HG03457 (cell line): ENCODE measurements at regions not wholly inside any gene's neighbourhood (a gene's known extent, or its start where the extent isn't known, plus 50 kb on each side); places are given as distances from the start of the nearest gene placed in this dataset.
"Not testable (repeated sequence)": the region's sequence is repeated elsewhere in the genome, so short reads cannot be mapped to it uniquely, and the experiment has no call there.

ENCODE experiments used
- ATAC-seq: cut with Tn5 transposase; IDR thresholded peaks from one replicate; pipeline ENCODE4 v1.9.1; 2021; ENCODE audit warnings: moderate number of reproducible peaks; ENCODE audit not compliant: unreplicated experiment

DNA sequence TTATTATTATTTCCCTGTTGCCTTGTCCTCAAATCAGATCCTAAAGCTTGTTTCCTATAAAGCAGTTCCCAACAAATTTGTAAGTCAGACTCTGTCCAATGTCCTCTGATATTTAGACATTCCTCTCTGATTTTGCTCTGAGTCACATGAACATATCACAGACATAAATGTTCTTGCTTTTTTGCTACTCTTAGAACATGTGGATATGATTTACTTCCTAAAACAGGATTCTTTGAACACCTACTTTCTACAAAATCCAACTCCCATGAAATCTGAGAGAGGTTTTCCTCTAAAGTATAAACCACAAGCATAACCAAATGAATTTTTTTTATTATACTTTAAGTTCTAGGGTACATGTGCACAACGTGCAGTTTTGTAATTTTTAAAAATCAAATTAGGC, 181.3 kb upstream of the SLC38A2 start:
- no peak for ATAC-seq

GRCh38 chr12:46553266-46553665, 180.7 kb upstream of the SLC38A2 start:
- no peak for ATAC-seq

DNA sequence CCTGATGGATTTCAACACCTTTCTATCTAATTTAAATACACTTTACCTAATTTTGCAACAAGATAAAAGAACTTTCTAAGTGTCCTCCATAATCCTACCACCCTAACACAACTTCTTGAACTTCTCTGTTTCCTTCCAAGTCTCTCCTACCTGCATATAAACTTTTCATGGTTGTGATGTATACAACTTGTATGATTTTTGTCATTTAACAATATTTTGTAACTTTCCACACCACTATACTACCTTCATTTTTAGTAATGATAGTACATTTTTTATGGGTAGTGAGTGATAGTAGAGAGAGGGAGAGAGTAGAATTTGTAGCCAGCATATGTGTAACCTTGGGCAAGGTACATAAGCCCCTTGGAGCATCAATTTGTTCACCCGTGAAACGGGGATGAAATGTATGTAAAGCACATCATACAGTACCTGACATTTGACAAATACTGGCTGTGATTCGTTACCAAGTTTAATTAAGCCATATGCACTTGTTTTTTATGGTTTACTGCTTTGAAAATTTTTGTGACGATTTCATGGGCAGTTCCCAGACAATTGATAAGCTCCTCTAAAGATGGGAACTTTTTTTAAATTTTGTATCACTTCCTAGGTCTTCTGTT, 177.8 kb upstream of the SLC38A2 start:
- ATAC-seq = no peak

DNA sequence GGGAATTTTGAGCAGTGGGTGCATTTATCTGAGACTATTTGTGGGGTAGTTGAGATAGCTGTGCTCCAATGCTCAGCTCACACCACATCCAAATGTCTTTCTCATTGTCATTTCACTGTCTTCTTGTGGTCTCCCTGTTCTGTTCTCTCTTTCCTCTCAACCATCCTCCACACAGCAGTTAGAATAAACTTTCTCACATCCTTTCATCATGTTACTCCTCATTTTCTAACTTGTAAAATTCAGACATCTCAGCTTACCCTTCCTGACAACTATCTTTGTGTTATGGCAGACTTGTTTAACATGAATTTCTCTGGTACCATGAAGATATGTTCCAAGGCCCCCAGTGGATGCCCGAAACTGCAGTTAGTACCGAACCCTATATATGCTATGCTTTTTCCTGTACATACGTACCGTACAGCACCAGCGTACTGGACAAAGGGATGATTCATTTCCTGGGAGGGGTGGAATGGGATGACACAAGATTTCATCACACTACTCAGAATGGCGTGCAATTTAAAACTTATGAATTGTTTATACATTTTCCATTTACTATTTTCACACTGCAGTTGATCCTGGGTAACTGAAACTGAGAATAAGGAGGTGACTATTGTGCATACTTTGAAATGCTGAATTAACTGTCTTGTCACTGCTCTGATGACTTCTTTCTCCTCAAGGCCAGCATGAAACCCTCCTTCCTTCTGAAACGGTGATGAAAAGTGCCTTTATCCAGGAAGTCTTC, 177.1 kb upstream of the SLC38A2 start:
- ATAC-seq = no peak

GRCh38 chr12:46548605-46549071, 176.1 kb upstream of the SLC38A2 start:
- no peak for ATAC-seq

- ATAC-seq = no peak
These were observed 175.1 kb upstream of the SLC38A2 start for GRCh38 chr12:46547421-46548354.

- no peak for ATAC-seq
These were observed 174.2 kb upstream of the SLC38A2 start for GRCh38 chr12:46546634-46547273.

DNA sequence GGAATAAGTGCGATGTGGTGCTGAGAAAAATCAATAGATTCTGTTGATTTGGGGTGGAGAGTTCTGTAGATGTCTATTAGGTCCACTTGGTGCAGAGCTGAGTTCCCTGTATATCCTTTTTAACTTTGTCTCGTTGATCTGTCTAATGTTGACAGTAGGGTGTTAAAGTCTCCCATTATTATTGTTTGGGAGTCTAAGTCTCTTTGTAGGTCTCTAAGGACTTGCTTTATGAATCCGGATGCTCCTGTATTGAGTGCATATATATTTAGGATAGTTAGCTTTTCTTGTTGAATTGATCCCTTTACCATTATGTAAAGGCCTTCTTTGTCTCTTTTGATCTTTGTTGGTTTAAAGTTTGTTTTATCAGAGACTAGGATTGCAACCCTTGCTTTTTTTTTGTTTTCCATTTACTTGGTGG, 170.8 kb upstream of the SLC38A2 start:
- not testable (repeated sequence) for ATAC-seq

DNA sequence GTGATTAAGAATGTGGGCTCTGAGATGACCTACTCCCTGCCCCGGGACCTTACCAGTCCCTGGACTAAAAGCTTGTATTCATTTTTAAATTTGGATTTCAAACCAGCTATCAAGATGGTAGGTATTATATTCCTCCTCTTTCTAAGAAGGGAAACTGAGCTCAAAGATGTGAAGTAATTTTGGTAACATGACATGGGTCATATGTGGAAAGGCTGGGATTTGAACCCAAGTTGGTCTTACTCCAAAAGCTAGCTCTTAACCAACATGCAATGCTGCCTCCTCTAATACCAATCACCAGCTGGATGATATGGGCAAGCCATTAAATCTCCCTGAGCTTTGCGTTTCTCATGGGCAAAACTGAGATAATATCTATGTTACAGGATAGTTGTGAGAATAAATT, 166.4 kb upstream of the SLC38A2 start:
- ATAC-seq = no peak

DNA sequence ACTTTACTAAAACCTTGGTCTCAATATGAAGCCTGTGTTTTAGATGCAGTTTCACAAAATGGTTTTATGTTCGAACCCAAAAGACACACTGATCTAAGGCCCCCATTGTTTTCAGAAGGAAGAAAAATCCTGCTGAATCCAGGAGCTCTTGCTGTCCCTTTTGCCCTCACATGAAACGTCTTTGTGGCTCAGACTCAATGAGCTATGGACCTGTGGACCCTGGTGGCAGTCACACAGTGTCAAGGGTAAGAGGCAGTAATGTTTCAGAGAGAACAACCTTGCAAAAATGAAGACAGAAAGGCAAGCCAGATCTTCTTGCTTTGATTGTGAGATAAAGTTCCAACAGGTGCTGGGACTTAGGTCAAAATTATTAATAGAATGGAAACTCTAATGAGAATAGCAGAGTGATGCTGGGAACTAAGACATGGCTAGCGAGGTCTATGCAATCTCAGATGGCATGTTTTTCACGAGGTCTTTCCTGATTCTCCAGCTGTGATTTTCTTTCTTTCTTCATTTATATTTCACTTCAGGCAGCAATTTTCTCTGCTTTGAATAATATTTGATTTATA, 164.9 kb upstream of the SLC38A2 start:
- no peak for ATAC-seq

GRCh38 chr12:46536316-46536715, 163.7 kb upstream of the SLC38A2 start:
- not testable (repeated sequence) for ATAC-seq

DNA sequence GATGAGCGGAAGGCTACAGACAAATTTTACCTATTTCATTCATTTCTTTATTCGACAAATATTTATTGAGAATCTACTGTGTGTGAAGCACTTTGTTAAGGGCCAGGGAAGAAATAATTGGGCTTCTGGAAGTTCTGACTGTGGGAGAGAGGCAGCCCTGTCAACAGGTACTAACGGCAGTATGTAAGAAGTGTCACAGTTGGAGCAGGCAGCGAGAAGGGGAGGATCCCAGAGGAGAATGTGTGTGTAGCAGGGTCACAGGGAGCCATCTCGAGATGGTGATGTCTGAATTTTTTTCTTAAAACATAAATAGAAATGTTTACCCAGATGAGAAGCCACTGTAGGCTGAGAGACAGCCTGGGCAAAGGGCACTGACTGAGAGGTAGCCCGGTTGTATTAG, 163.3 kb upstream of the SLC38A2 start:
- ATAC-seq = no peak

- ATAC-seq = no peak
These were observed 162.8 kb upstream of the SLC38A2 start for GRCh38 chr12:46535376-46535775.

- ATAC-seq = no peak
These were observed 161.8 kb upstream of the SLC38A2 start for GRCh38 chr12:46534327-46534840.

- no peak for ATAC-seq
These were observed 161.2 kb upstream of the SLC38A2 start for GRCh38 chr12:46533723-46534122.

DNA sequence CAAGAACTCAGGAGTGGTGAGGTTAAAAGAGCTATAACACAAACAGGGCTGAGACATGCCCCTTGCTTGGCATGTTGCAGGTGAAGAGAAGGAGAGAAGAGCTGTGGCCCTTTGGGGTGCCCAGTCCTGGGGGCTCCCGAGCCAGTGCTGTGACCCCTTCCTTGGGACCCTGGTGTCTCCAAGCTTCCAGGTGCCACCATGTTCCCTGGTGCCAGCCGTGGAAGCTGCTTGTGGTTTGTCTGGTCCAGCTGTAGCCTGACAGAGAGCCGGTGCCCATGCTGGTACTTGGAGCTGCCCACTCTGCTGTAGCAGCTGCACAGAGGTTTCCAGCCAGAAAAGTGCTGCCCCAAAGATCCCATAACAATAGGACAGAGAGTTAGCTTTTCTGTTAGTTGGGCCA, 159.2 kb upstream of the SLC38A2 start:
- no peak for ATAC-seq

DNA sequence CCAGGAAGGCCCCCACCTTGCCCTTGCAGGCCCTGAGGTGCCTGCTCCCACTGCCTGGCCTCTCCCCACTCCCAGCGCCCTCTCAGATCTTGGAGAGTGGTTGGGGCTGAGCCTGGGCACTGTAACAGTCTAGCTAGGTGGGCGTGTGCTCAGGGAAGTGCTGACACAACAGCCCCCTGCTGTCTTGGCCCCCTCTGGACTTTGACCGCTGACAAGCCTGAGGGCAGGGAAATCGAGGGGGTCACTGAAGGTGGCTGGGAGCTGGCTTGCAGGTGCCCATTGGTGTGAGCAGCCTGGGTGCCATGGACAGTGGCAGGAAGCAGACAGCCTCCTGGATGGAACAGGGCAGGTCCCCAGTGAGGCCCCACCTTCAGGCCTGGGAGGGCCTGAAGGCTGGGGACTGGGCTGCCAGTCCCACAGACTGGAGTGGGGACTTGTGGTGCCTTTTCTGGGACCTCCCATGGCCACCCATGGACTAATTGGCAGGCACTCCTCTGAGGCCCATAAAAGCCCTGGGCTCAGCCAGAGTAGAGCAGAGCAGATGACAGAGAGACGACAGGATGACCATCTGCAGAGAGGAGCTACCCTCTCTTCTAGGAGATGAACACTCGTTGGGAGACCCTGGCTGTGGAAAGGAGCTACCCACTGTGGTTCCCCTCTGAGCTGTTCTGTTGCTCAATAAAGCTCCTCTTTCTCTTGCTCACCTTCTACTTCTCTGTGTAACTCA, 158.6 kb upstream of the SLC38A2 start:
- ATAC-seq = no peak

DNA sequence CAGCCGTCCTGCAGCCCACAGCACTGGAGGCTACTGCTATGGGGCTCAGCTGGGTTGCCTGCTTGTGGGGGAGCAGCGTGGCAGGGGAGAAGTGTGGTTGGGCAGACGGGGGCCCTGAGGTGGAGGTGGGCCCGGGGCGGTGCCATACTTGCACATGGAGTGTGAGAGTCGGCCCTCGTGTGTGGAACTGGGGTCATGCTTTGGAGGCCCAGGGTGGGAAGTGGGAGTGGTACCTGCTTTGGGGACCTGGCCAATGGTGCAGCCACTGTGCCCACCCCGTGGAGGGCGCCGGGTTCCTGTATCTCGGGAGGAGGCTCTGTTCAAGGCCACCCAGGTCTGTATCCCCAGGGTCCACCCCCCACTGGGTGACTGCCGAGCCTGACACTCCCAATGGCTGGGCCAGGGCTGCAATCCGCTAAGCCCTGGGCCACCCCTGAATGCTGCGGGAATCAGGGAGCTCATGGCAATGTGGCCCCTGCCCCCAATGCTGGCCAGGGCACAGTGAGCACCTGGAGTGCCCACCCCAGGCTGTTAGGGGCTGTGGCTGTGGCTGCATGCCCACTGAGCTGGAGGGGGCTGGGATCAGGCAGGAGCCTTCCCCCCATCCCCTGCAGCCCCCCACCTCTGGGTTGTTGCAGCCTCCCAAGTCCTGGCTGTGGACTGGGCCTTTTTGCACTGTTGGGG, 157.9 kb upstream of the SLC38A2 start:
- no peak for ATAC-seq

DNA sequence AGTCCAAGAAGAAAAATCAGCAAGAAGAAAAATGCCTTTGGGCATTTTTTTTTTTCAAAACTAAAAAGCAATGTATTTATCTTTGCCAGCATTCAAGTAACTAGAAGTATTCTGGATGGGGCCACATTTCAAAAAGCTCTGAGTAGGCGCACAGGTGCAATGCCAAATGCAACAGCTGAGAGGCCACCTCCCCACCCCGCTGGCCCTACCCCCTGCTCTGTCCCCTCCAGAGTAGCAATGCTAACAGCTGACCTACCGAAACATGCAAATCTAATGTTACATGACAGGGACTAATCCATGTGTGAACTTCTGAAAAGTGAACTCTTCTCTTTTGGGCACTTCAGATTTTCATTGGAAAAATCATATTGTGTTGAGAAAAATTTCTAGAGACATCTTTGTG, 153.7 kb upstream of the SLC38A2 start:
- no peak for ATAC-seq
